Smooth muscle cell (in vitro differentiated cells): ENCODE measurements at regions not wholly inside any gene's neighbourhood (a gene's known extent, or its start where the extent isn't known, plus 50 kb on each side); places are given as distances from the start of the nearest gene placed in this dataset.

Source experiments
- DNase-seq: peaks from one replicate; lab custom pipeline; 2025; ENCODE audit not compliant: unreplicated experiment; lab: John Stamatoyannopoulos, UW
- H2AFZ ChIP-seq: fragments of 200-600 bp; sonication (generic); 2 replicates; pipeline ENCODE4 v1.6.0; 2016; ENCODE audit warnings: antibody characterized with exemption, low read depth, mild to moderate bottlenecking
- H3F3A ChIP-seq: fragments of 200-600 bp; sonication (generic); 2 replicates; pipeline ENCODE4 v1.6.0; 2017; ENCODE audit warnings: antibody characterized with exemption, low read depth
- H3K27ac ChIP-seq: fragments of 200-600 bp; sonication (generic); 2 replicates; pipeline ENCODE4 v1.5.1; 2016; ENCODE audit warnings: low read depth, mild to moderate bottlenecking
- H3K27me3 ChIP-seq: fragments of 200-600 bp; sonication (generic); 2 replicates; pipeline ENCODE4 v1.6.1; 2016; ENCODE audit warnings: low read depth, mild to moderate bottlenecking
- H3K36me3 ChIP-seq: fragments of 200-600 bp; sonication (generic); 2 replicates; pipeline ENCODE4 v1.5.1; 2016; ENCODE audit warnings: low read depth
- H3K4me1 ChIP-seq: fragments of 200-600 bp; sonication (generic); 2 replicates; pipeline ENCODE4 v1.5.1; 2016; ENCODE audit warnings: low read depth
- H3K4me2 ChIP-seq: fragments of 200-600 bp; sonication (generic); 2 replicates; pipeline ENCODE4 v1.6.0; 2016; ENCODE audit warnings: mild to moderate bottlenecking
- H3K4me3 ChIP-seq: fragments of 200-600 bp; sonication (generic); 2 replicates; pipeline ENCODE4 v1.5.1; 2016; ENCODE audit warnings: mild to moderate bottlenecking
- H3K79me2 ChIP-seq: fragments of 200-600 bp; sonication (generic); 2 replicates; pipeline ENCODE4 v1.6.0; 2016; ENCODE audit warnings: low read depth, mild to moderate bottlenecking
- H3K9ac ChIP-seq: fragments of 200-600 bp; sonication (generic); 2 replicates; pipeline ENCODE4 v1.6.0; 2016; ENCODE audit warnings: low read depth
- H3K9me3 ChIP-seq: fragments of 200-600 bp; sonication (generic); replicated peaks from 2 replicates; pipeline ENCODE4 v1.5.1; 2016; ENCODE audit warnings: low read depth
- H4K20me1 ChIP-seq: fragments of 200-600 bp; sonication (generic); 2 replicates; pipeline ENCODE4 v1.6.0; 2016; ENCODE audit warnings: low read depth
- CTCF ChIP-seq: fragments of 200-600 bp; sonication (generic); IDR thresholded peaks from 2 replicates; pipeline ENCODE4 v1.5.1; 2017; ENCODE audit warnings: borderline replicate concordance, mild to moderate bottlenecking, antibody characterized with exemption; ENCODE audit not compliant: insufficient read depth, poor library complexity, severe bottlenecking
- WGBS: methylation state at CpG from one replicate; pipeline ENCODE4 v1.1.7; 2016; ENCODE audit warnings: low lambda C conversion rate; 5-methylcytosine and 5-hydroxymethylcytosine counted together

- Histone ChIP-seq H3K4me1 (peaks cover 8% of the 10 kb centered on the region), H4K20me1 (no peaks in the 10 kb centered on the region), H3F3A (peaks cover 3% of the 10 kb centered on the region), H2AFZ (no peak overlapping the region), H3K36me3 (no peaks in the 10 kb centered on the region), H3K9me3 (no peaks in the 10 kb centered on the region), H3K9ac (no peak overlapping the region), H3K4me3 (no peak overlapping the region), H3K27ac (no peak overlapping the region), H3K79me2 (no peaks in the 10 kb centered on the region), H3K27me3 (no peaks in the 10 kb centered on the region), H3K4me2 (no peak overlapping the region)
- WGBS = 86% methylated on average over 8 of the region's 8 CpGs
- DNase-seq = no peak
- no peak for TF ChIP-seq CTCF
These were observed 79.7 kb upstream of the PRICKLE2 start for GRCh38 chr3:64304828-64305410.

GRCh38 chr3:64303881-64304280, 78.6 kb upstream of the PRICKLE2 start:
- Histone ChIP-seq H3K4me3 (no peak overlapping the region), H3K79me2 (no peaks in the 10 kb centered on the region), H3K36me3 (no peaks in the 10 kb centered on the region), H3F3A (peaks cover 3% of the 10 kb centered on the region), H2AFZ (no peak overlapping the region), H3K4me2 (no peak overlapping the region), H3K27me3 (no peaks in the 10 kb centered on the region), H3K4me1 (peaks cover 8% of the 10 kb centered on the region), H3K9me3 (no peaks in the 10 kb centered on the region), H4K20me1 (no peaks in the 10 kb centered on the region), H3K9ac (no peak overlapping the region), H3K27ac (no peak overlapping the region)
- no peak for DNase-seq
- no peak for TF ChIP-seq CTCF
- 97% methylated on average over 6 of the region's 6 CpGs for WGBS

GRCh38 chr3:64303401-64303800, 78.1 kb upstream of the PRICKLE2 start:
- DNase-seq = no peak
- Histone ChIP-seq H3K27me3 (no peaks in the 10 kb centered on the region), H3K9ac (no peak overlapping the region), H3K9me3 (no peaks in the 10 kb centered on the region), H3K4me2 (no peak overlapping the region), H3K4me3 (no peak overlapping the region), H3K4me1 (peaks cover 8% of the 10 kb centered on the region), H3K27ac (no peak overlapping the region), H2AFZ (no peak overlapping the region), H3K79me2 (no peaks in the 10 kb centered on the region), H4K20me1 (no peaks in the 10 kb centered on the region), H3F3A (peaks cover 3% of the 10 kb centered on the region), H3K36me3 (no peaks in the 10 kb centered on the region)
- 99% methylated on average over 6 of the region's 6 CpGs for WGBS
- TF ChIP-seq CTCF = no peak

- WGBS = 91% methylated on average over 2 of the region's 2 CpGs
- no peak overlapping the region for H3K4me2 ChIP-seq
- TF ChIP-seq CTCF = no peak
These were observed 76.2 kb upstream of the PRICKLE2 start for GRCh38 chr3:64301476-64301875.

More at GRCh38 chr3:64301476-64301875, 76.2 kb upstream of the PRICKLE2 start:
- no peak overlapping the region for H3K4me3 ChIP-seq
- H3K4me1 ChIP-seq = peaks cover 8% of the 10 kb centered on the region
- H3K9ac ChIP-seq = no peak overlapping the region
- no peaks in the 10 kb centered on the region for H3K27me3 ChIP-seq
- no peaks in the 10 kb centered on the region for H3K79me2 ChIP-seq
- peaks cover under 1% of the 10 kb centered on the region for H3F3A ChIP-seq
- H4K20me1 ChIP-seq = no peaks in the 10 kb centered on the region
- no peak for DNase-seq
- H3K27ac ChIP-seq = no peak overlapping the region
- H3K9me3 ChIP-seq = no peaks in the 10 kb centered on the region
- no peak overlapping the region for H2AFZ ChIP-seq
- H3K36me3 ChIP-seq = no peaks in the 10 kb centered on the region
